ENCODE measurements at regions not wholly inside any gene's neighbourhood (a gene's known extent, or its start where the extent isn't known, plus 50 kb on each side); places are given as distances from the start of the nearest gene placed in this dataset.

DNA sequence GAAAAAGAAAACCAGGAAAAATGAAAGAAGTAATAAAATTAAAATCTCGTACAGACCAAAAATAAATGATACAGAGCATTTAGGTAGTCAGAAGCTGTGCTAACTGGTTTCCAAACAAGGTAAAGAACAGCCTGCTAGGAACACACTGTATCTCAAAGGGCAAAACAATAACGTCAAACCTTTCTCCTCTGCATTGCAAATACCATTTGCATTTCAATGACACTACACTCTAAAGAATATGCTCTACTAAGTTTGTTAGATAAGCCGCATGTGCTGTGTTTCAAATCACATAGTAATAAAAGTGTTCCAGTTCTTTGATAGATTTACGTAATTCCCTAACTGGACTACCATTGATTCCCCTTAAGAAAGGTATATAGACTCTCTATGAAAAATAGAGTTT lies 648.8 kb downstream of the PLA2G4A start:
- no peak for TF ChIP-seq EZH2 (IDR thresholded peaks at IDR 0.05)
- no peak for TF ChIP-seq FOXP2 (optimal IDR thresholded peaks at IDR 0.05; ENCODE audit: control extremely low read depth, extremely low read length, insufficient read depth)
- TF ChIP-seq POLR2AphosphoS5 (IDR thresholded peaks at IDR 0.05; ENCODE audit: borderline replicate concordance, low read depth, low read length) = no peak
- Histone ChIP-seq H3K27ac (no peak overlapping the region), H3K9ac (ENCODE audit: insufficient read length) (no peak overlapping the region), H3K4me3 (no peak overlapping the region), H3K9me3 (ENCODE audit: low read depth, low read length) (no peaks in the 10 kb centered on the region), H3K36me3 (ENCODE audit: insufficient read depth, low read length) (no peaks in the 10 kb centered on the region)
- no peak for DNase-seq (ENCODE audit: low read depth, low spot score)

- DNase-seq (ENCODE audit: low read depth, low spot score) = no peak
- no peak overlapping the region for H3K9ac ChIP-seq (ENCODE audit: insufficient read length)
- no peaks in the 10 kb centered on the region for H3K36me3 ChIP-seq (ENCODE audit: insufficient read depth, low read length)
- no peak overlapping the region for H3K4me3 ChIP-seq
- H3K9me3 ChIP-seq (ENCODE audit: low read depth, low read length) = no peaks in the 10 kb centered on the region
- no peak overlapping the region for H3K27ac ChIP-seq
- TF ChIP-seq FOXP2 (optimal IDR thresholded peaks at IDR 0.05; ENCODE audit: control extremely low read depth, extremely low read length, insufficient read depth) (no peak), EZH2 (IDR thresholded peaks at IDR 0.05) (no peak), POLR2AphosphoS5 (IDR thresholded peaks at IDR 0.05; ENCODE audit: borderline replicate concordance, low read depth, low read length) (no peak)
Observed at GRCh38 chr1:187481581-187482148, 652.9 kb downstream of the PLA2G4A start.

DNA sequence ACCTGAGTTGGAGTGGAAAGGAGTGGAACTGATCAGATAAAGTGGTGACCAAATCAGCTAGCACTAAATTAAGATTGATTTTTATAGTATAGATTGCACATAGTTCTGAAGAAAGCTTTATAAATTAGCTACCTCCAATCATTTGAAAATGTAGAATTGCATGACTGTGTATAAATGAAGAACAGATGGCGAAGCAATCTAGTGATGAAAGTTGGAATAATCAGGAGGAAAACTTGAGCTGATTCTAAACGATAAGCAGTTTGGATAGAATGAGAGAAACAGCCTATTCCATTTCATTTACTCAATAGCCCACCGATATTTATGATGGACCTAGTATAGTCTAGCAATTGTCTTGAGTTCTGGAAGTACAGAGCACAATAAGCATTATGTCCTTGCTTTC lies 661.5 kb downstream of the PLA2G4A start:
- no peak overlapping the region for H3K27ac ChIP-seq
- no peak for DNase-seq (ENCODE audit: low read depth, low spot score)
- TF ChIP-seq EZH2 (IDR thresholded peaks at IDR 0.05) (no peak), POLR2AphosphoS5 (IDR thresholded peaks at IDR 0.05; ENCODE audit: borderline replicate concordance, low read depth, low read length) (no peak), FOXP2 (optimal IDR thresholded peaks at IDR 0.05; ENCODE audit: control extremely low read depth, extremely low read length, insufficient read depth) (no peak)
- H3K9me3 ChIP-seq (ENCODE audit: low read depth, low read length) = no peaks in the 10 kb centered on the region
- no peaks in the 10 kb centered on the region for H3K36me3 ChIP-seq (ENCODE audit: insufficient read depth, low read length)
- no peak overlapping the region for H3K4me3 ChIP-seq
- no peak overlapping the region for H3K9ac ChIP-seq (ENCODE audit: insufficient read length)

- H3K9me3 ChIP-seq (ENCODE audit: low read depth, low read length) = no peaks in the 10 kb centered on the region
- TF ChIP-seq EZH2 (IDR thresholded peaks at IDR 0.05) = no peak
- TF ChIP-seq POLR2AphosphoS5 (IDR thresholded peaks at IDR 0.05; ENCODE audit: borderline replicate concordance, low read depth, low read length) = no peak
- TF ChIP-seq FOXP2 (optimal IDR thresholded peaks at IDR 0.05; ENCODE audit: control extremely low read depth, extremely low read length, insufficient read depth) = no peak
- H3K4me3 ChIP-seq = no peak overlapping the region
- H3K9ac ChIP-seq (ENCODE audit: insufficient read length) = no peak overlapping the region
- no peak for DNase-seq (ENCODE audit: low read depth, low spot score)
- H3K27ac ChIP-seq = no peak overlapping the region
- H3K36me3 ChIP-seq (ENCODE audit: insufficient read depth, low read length) = no peaks in the 10 kb centered on the region
Observed at GRCh38 chr1:187491082-187491720, 662.5 kb downstream of the PLA2G4A start.

DNA sequence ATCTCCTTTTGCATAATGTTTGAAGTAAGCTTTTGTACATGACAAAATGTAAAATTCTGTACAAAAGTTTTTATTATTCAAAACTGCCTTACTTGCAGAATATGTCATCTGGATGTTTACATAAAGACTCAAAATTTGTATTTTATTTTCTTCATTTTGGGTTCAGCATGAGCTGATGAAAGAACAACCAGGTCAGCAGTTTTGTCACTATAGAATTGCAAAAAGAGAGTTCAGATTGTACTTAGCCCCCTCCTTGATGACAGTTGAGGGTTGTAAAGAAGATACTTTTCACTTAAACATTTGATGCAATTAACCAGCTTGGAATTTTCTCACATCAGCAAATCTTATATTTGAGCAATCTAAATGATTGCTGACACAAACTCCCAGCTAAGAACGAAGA lies 669.3 kb downstream of the PLA2G4A start:
- peak overlapping the region; percentile 7; the same call in 1 of the 2 replicates for H3K27ac ChIP-seq
- H3K9me3 ChIP-seq (ENCODE audit: low read depth, low read length) = no peaks in the 10 kb centered on the region
- H3K4me3 ChIP-seq = peak overlapping the region; percentile 14; the same call in 1 of the 2 replicates
- TF ChIP-seq FOXP2 (optimal IDR thresholded peaks at IDR 0.05; ENCODE audit: control extremely low read depth, extremely low read length, insufficient read depth) = no peak
- no peak for TF ChIP-seq EZH2 (IDR thresholded peaks at IDR 0.05)
- TF ChIP-seq POLR2AphosphoS5 (IDR thresholded peaks at IDR 0.05; ENCODE audit: borderline replicate concordance, low read depth, low read length) = no peak
- no peak for DNase-seq (ENCODE audit: low read depth, low spot score)
- H3K36me3 ChIP-seq (ENCODE audit: insufficient read depth, low read length) = no peaks in the 10 kb centered on the region
- no peak overlapping the region for H3K9ac ChIP-seq (ENCODE audit: insufficient read length)

- no peak overlapping the region for H3K4me3 ChIP-seq
- H3K27ac ChIP-seq = no peak overlapping the region
- DNase-seq (ENCODE audit: low read depth, low spot score) = no peak
- H3K36me3 ChIP-seq (ENCODE audit: insufficient read depth, low read length) = no peaks in the 10 kb centered on the region
- H3K9ac ChIP-seq (ENCODE audit: insufficient read length) = no peak overlapping the region
- TF ChIP-seq FOXP2 (optimal IDR thresholded peaks at IDR 0.05; ENCODE audit: control extremely low read depth, extremely low read length, insufficient read depth) = no peak
- TF ChIP-seq EZH2 (IDR thresholded peaks at IDR 0.05) = no peak
- TF ChIP-seq POLR2AphosphoS5 (IDR thresholded peaks at IDR 0.05; ENCODE audit: borderline replicate concordance, low read depth, low read length) = no peak
- no peaks in the 10 kb centered on the region for H3K9me3 ChIP-seq (ENCODE audit: low read depth, low read length)
Observed at GRCh38 chr1:187504779-187505178, 676.0 kb downstream of the PLA2G4A start.

DNA sequence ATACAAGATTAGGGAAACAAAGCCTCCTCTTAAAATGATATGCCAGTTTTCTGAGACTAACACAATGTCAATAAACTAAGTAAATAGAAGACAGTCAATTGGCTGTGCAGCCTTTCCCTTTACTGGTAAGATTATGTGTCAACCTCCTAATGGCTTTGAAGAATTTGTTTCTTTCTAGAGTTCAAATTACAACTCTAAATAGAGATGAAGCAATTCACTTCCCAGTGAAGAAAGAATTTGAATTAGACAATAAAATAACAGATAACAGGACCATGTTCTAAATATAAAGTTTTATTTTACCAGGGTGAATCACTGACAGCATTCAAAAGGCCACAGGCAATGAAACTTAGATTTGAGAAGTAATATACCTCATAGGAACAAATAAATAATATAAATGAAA lies 680.3 kb downstream of the PLA2G4A start:
- DNase-seq (ENCODE audit: low read depth, low spot score) = no peak
- TF ChIP-seq FOXP2 (optimal IDR thresholded peaks at IDR 0.05; ENCODE audit: control extremely low read depth, extremely low read length, insufficient read depth) (no peak), EZH2 (IDR thresholded peaks at IDR 0.05) (no peak), POLR2AphosphoS5 (IDR thresholded peaks at IDR 0.05; ENCODE audit: borderline replicate concordance, low read depth, low read length) (no peak)
- Histone ChIP-seq H3K9ac (ENCODE audit: insufficient read length) (no peak overlapping the region), H3K9me3 (ENCODE audit: low read depth, low read length) (no peaks in the 10 kb centered on the region), H3K27ac (no peak overlapping the region), H3K4me3 (no peak overlapping the region), H3K36me3 (ENCODE audit: insufficient read depth, low read length) (no peaks in the 10 kb centered on the region)

DNA sequence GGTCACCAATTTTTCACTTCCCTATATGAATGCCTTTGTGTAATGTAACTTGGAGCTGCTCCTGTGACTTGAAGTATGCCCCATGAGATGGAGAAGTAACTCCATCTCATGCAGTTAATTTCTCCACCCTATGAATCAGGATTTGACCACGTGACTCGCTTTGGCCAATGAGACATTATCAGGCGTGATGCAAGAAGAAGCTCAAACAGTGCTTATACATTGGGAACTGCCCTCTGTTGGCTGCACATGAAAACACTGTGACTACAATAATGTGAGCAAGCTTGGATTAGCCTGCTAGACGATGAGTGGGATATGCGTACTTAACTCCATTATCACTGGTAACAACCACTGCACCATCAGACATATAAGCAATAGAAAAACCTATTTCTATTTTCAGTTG lies 684.4 kb downstream of the PLA2G4A start:
- H3K4me3 ChIP-seq = no peak overlapping the region
- no peaks in the 10 kb centered on the region for H3K36me3 ChIP-seq (ENCODE audit: insufficient read depth, low read length)
- TF ChIP-seq POLR2AphosphoS5 (IDR thresholded peaks at IDR 0.05; ENCODE audit: borderline replicate concordance, low read depth, low read length) = no peak
- TF ChIP-seq FOXP2 (optimal IDR thresholded peaks at IDR 0.05; ENCODE audit: control extremely low read depth, extremely low read length, insufficient read depth) = no peak
- no peak for TF ChIP-seq EZH2 (IDR thresholded peaks at IDR 0.05)
- H3K9me3 ChIP-seq (ENCODE audit: low read depth, low read length) = no peaks in the 10 kb centered on the region
- DNase-seq (ENCODE audit: low read depth, low spot score) = no peak
- no peak overlapping the region for H3K27ac ChIP-seq
- H3K9ac ChIP-seq (ENCODE audit: insufficient read length) = no peak overlapping the region

Data from SK-N-MC (cell line).